ENCODE measurements at regions not wholly inside any gene's neighbourhood (a gene's known extent, or its start where the extent isn't known, plus 50 kb on each side); places are given as distances from the start of the nearest gene placed in this dataset.

DNA sequence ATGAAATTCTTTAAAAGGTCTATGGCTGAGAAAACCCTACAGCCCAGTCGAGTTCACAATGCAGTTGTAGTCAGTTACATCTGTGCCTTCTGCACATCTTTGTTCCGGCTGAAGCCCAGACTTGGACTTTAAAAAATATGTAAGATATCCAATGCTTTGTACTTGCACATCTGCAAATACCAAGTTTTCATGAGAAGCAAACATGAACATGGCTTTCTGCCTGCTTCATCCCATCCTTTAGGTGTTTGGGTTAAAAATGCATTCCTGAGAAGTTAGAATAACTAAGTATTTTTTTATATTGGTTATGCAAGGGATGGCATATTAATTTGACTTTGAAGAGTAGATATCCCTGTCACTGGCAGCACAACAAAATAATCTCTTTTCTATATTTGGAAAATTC, 528.4 kb downstream of the METTL15 start:
- CTCF ChIA-PET = no interaction called here

DNA sequence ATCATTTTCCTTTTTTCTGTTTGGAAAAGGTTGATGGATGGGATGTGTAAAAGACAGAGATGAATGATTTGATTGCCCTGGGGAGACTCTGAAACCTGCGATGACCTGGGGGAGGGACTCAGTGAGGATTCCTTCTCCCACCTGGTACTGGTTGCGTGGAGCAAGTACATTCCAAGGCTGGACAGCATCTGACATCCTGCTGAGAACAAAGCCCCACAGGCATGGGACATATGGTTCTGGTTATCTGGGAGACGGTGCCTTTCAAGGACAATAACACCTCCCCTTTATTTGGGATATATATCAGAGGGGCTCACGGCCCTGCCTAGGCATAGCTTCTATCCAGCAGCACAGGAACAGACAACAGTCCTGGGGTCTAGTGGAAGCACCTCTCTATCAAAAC, 527.8 kb downstream of the METTL15 start:
- ChIA-PET POLR2A (no interaction called here), CTCF (interaction anchor here (0.8 kb wide), 1 partner anchor 10 kb away, joined by 3 read pairs; no protein-coding TSS in a partner anchor)
- TF ChIP-seq, protein P1, sequence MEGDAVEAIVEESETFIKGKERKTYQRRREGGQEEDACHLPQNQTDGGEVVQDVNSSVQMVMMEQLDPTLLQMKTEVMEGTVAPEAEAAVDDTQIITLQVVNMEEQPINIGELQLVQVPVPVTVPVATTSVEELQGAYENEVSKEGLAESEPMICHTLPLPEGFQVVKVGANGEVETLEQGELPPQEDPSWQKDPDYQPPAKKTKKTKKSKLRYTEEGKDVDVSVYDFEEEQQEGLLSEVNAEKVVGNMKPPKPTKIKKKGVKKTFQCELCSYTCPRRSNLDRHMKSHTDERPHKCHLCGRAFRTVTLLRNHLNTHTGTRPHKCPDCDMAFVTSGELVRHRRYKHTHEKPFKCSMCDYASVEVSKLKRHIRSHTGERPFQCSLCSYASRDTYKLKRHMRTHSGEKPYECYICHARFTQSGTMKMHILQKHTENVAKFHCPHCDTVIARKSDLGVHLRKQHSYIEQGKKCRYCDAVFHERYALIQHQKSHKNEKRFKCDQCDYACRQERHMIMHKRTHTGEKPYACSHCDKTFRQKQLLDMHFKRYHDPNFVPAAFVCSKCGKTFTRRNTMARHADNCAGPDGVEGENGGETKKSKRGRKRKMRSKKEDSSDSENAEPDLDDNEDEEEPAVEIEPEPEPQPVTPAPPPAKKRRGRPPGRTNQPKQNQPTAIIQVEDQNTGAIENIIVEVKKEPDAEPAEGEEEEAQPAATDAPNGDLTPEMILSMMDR (IDR thresholded peaks at IDR 0.05; ENCODE audit: control extremely low read depth, extremely low read depth, low read depth, missing control alignments) = no peak
- no peak for DNase-seq (ENCODE audit: extremely low spot score)

More for the DNA sequence above, 528.4 kb downstream of the METTL15 start:
- no peak for DNase-seq (ENCODE audit: extremely low spot score)
- POLR2A ChIA-PET = no interaction called here
- TF ChIP-seq, protein P1 (IDR thresholded peaks at IDR 0.05; ENCODE audit: control extremely low read depth, extremely low read depth, low read depth, missing control alignments) = no peak

GRCh38 chr11:28632338-28632737, 524.1 kb downstream of the METTL15 start:
- no peak for DNase-seq (ENCODE audit: extremely low spot score)
- TF ChIP-seq, protein P1 (IDR thresholded peaks at IDR 0.05; ENCODE audit: control extremely low read depth, extremely low read depth, low read depth, missing control alignments) = no peak
- CTCF ChIA-PET = no interaction called here
- POLR2A ChIA-PET = no interaction called here

DNA sequence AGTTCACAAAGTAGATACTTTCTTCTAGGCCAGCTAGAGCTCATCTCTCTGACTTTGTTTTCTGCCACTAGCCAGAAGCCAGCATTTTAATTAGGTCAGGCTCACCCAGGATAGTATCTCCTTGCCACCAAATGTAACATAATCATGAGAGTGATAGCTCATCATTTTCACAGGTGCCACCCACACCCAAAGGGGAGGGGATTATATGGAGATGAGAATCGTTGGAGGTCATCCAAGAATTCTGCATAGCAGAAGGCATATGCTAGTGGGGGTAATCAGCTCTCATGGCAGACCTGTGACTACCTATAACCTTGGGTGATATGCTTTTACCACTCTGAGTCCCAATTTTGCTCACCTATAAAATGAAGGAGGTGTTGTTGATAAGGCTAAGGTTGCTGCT, 523.0 kb downstream of the METTL15 start:
- POLR2A ChIA-PET = no interaction called here
- CTCF ChIA-PET = no interaction called here
- TF ChIP-seq, protein P1 (IDR thresholded peaks at IDR 0.05; ENCODE audit: control extremely low read depth, extremely low read depth, low read depth, missing control alignments) = no peak
- no peak for DNase-seq (ENCODE audit: extremely low spot score)

DNA sequence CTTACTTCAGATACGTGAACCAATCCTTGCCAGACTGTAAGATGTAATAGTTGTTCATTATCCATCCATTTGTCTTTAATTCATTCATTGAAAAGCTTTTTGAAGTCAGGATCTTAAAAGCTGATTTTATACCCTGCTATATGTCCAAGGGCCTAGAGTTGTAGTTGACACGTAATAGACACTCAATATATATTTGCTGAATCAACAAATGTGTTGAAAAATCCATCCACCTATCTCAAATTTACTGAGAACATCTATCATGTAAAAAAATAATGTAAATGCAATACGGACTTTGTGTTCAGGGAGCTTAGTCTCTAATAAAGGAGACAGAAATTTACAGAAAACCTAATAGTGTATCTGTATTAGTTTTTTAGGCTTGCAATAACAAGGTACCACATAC, 521.0 kb downstream of the METTL15 start:
- TF ChIP-seq, protein P1 (IDR thresholded peaks at IDR 0.05; ENCODE audit: control extremely low read depth, extremely low read depth, low read depth, missing control alignments) = no peak
- ChIA-PET POLR2A (no interaction called here), CTCF (interaction anchor here (1.1 kb wide), 1 partner anchor 23 kb away, joined by 3 read pairs; no protein-coding TSS in a partner anchor)
- no peak for DNase-seq (ENCODE audit: extremely low spot score)

- no peak for DNase-seq (ENCODE audit: extremely low spot score)
- ChIA-PET CTCF (no interaction called here), POLR2A (no interaction called here)
- TF ChIP-seq, protein P1 (IDR thresholded peaks at IDR 0.05; ENCODE audit: control extremely low read depth, extremely low read depth, low read depth, missing control alignments) = no peak
Measured at GRCh38 chr11:28628412-28628811, 520.2 kb downstream of the METTL15 start.

Data from GM10248 (cell line).